ENCODE measurements at regions not wholly inside any gene's neighbourhood (a gene's known extent, or its start where the extent isn't known, plus 50 kb on each side); places are given as distances from the start of the nearest gene placed in this dataset.

DNA sequence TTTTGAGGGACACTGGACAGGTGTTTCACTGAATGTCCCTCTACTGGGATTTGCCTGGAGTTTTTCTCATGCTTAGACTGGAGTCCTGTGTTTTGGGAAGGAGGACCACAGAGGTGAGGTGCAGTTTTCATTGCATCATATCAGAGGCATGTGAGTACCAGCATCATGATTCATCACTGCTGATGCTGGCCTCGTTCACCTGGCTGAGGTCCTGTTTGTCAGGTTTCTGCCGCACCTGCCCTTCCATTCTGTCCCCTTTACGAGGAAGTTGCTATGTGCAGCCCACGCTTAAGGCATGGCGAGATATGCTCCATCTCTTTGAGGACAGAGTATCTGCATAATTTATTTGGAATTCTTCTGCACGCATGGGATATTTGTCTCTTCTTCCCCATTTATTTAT lies 162.1 kb downstream of the TENT4A start:
- Histone ChIP-seq H3K9me3 (ENCODE audit: low read depth) (no peaks in the 10 kb centered on the region), H3K9me2 (replicated peaks; ENCODE audit: insufficient read depth) (no peaks in the 10 kb centered on the region), H3K36me3 (replicated peaks; ENCODE audit: insufficient read depth, low read depth) (no peaks in the 10 kb centered on the region), H3K4me2 (no peak overlapping the region), H2AFZ (no peak overlapping the region), H3K4me1 (ENCODE audit: insufficient read depth) (peaks cover 10% of the 10 kb centered on the region), H4K20me1 (ENCODE audit: insufficient read depth, poor library complexity, severe bottlenecking) (no peaks in the 10 kb centered on the region), H3K79me2 (no peaks in the 10 kb centered on the region), H3K27ac (peak overlapping the region; percentile 28), H3K4me3 (no peak overlapping the region), H3K27me3 (no peaks in the 10 kb centered on the region)
- TF ChIP-seq EZH2phosphoT487 (IDR thresholded peaks at IDR 0.05; ENCODE audit: low read depth, severe bottlenecking, unreplicated experiment) (no peak), CTCF (IDR thresholded peaks at IDR 0.05; ENCODE audit: poor library complexity) (no peak), EZH2 (IDR thresholded peaks at IDR 0.05; ENCODE audit: borderline replicate concordance) (no peak)
- 73% methylated on average over 6 of the region's 6 CpGs for WGBS (ENCODE audit: low lambda C conversion rate, missing lambda C conversion rate)
- peak; percentile 38 for DNase-seq (ENCODE audit: low spot score)

GRCh38 chr5:6877986-6878828 lies 165.0 kb downstream of the TENT4A start:
- no peak for DNase-seq (ENCODE audit: low spot score)
- H3K4me2 ChIP-seq, result no peak overlapping the region
- WGBS (ENCODE audit: low lambda C conversion rate, missing lambda C conversion rate), result 88% methylated on average over 13 of the region's 13 CpGs
- H3K9me2 ChIP-seq (replicated peaks; ENCODE audit: insufficient read depth), result no peaks in the 10 kb centered on the region
- no peaks in the 10 kb centered on the region for H3K9me3 ChIP-seq (ENCODE audit: low read depth)
- no peaks in the 10 kb centered on the region for H4K20me1 ChIP-seq (ENCODE audit: insufficient read depth, poor library complexity, severe bottlenecking)
- H3K79me2 ChIP-seq, result no peaks in the 10 kb centered on the region
- H3K27me3 ChIP-seq, result no peaks in the 10 kb centered on the region
- TF ChIP-seq EZH2phosphoT487 (IDR thresholded peaks at IDR 0.05; ENCODE audit: low read depth, severe bottlenecking, unreplicated experiment) (no peak), CTCF (IDR thresholded peaks at IDR 0.05; ENCODE audit: poor library complexity) (no peak), EZH2 (IDR thresholded peaks at IDR 0.05; ENCODE audit: borderline replicate concordance) (no peak)
- no peaks in the 10 kb centered on the region for H3K36me3 ChIP-seq (replicated peaks; ENCODE audit: insufficient read depth, low read depth)
- H3K4me3 ChIP-seq, result no peak overlapping the region
- H2AFZ ChIP-seq, result no peak overlapping the region
- peaks cover 6% of the 10 kb centered on the region for H3K4me1 ChIP-seq (ENCODE audit: insufficient read depth)
- H3K27ac ChIP-seq, result no peak overlapping the region

- WGBS (ENCODE audit: low lambda C conversion rate, missing lambda C conversion rate), result 91% methylated on average over 2 of the region's 2 CpGs
- Histone ChIP-seq H3K4me1 (ENCODE audit: insufficient read depth) (no peaks in the 10 kb centered on the region), H3K4me3 (no peak overlapping the region), H2AFZ (no peak overlapping the region), H4K20me1 (ENCODE audit: insufficient read depth, poor library complexity, severe bottlenecking) (no peaks in the 10 kb centered on the region), H3K36me3 (replicated peaks; ENCODE audit: insufficient read depth, low read depth) (no peaks in the 10 kb centered on the region), H3K27me3 (no peaks in the 10 kb centered on the region), H3K79me2 (no peaks in the 10 kb centered on the region), H3K9me2 (replicated peaks; ENCODE audit: insufficient read depth) (no peaks in the 10 kb centered on the region), H3K4me2 (no peak overlapping the region), H3K9me3 (ENCODE audit: low read depth) (no peaks in the 10 kb centered on the region), H3K27ac (no peak overlapping the region)
- TF ChIP-seq EZH2phosphoT487 (IDR thresholded peaks at IDR 0.05; ENCODE audit: low read depth, severe bottlenecking, unreplicated experiment) (no peak), CTCF (IDR thresholded peaks at IDR 0.05; ENCODE audit: poor library complexity) (no peak), EZH2 (IDR thresholded peaks at IDR 0.05; ENCODE audit: borderline replicate concordance) (no peak)
- DNase-seq (ENCODE audit: low spot score), result no peak
These were observed 172.3 kb downstream of the TENT4A start for GRCh38 chr5:6885581-6885980.
